Stromal cell of bone marrow (primary cell): ENCODE measurements at regions not wholly inside any gene's neighbourhood (a gene's known extent, or its start where the extent isn't known, plus 50 kb on each side); places are given as distances from the start of the nearest gene placed in this dataset.
A peak's percentile ranks its signal among the peaks of the same experiment; 100 is the strongest.
"Not testable (repeated sequence)": the region's sequence is repeated elsewhere in the genome, so short reads cannot be mapped to it uniquely, and the experiment has no call there.

Experiments used
- DNase-seq: peaks from one replicate; pipeline ENCODE4 v3.0.0-alpha.2; 2012; ENCODE audit warnings: low read depth

DNA sequence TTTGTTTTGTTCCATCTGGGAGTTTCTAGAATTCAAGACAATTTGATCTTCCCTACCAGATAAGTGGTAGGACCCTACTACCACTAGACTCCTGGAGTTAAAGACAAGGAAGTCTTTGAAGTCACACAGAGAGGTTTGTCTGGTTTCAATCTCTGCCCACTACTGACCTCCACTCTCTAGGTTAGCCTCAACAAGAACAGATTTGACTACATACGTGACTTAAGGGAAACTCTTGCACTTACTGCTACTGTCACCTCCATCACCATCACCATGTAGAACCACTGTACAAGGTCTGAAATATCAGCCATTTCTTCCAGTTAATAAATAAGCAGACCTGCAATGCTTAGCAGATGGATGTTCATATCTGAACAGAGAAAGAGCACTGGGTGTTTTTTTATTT is 148.3 kb upstream of the ARHGEF26 start:
- no peak for DNase-seq

DNA sequence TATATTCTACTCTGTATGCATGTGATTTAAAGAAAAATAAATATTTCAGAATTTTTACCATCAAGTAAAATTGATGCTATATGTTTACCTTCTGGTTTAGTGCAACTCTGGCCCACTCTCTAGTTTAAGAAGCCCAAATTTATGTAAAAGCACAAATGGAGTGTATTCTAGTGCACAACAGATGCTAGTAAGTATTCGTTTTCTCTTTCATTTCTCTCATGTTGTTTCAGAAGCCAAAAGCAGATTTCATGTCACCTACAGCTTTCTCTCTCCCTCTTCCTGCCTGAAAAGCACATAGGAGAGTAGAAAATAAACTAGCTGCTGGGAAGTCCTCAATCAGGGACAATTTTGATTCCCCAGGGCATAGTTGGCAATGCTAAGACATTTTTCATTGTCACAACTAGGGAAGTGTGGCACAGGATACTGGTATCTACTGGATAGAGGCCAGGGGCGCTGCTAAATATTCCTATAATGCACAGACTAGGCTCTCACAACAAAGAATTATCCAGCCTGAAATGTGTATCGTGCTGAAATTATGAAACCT is 147.4 kb upstream of the ARHGEF26 start:
- no peak for DNase-seq

GRCh38 chr3:153974614-153975013 is 146.6 kb upstream of the ARHGEF26 start:
- no peak for DNase-seq

DNA sequence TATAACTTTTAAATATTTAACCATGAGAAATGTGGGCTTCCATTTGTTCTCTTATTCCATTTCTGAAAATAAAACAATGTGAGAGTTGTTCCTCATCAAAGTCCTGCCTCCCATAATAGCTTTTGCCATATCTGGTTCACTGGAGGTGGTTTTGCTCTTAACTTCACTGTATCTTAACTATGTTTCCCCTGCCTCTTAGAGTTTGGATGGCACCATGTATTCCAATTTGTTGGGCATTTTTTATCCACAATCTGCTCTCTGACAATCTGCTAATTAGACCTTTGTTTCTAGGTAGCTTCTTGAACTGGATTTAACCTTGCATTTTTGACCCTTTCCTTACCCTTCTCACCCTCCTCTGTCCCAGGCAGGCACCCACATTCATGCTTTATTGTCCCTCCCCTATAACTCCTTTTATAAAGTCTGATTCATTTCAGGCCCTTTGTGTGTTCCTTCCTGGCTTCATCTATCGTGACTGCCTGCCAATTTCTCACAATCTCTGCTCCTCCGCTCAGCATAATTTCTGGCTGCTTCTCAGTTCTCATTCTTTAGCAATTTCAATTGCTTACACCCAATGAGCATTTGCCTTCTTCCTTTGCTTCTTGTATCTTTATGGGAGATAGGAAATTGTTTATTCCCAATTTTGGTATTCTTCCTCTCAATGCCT is 144.2 kb upstream of the ARHGEF26 start:
- peak; percentile 47 for DNase-seq

- DNase-seq: no peak
Measured at GRCh38 chr3:153978006-153978405, 143.2 kb upstream of the ARHGEF26 start.

- DNase-seq: no peak
Measured at GRCh38 chr3:153979418-153980251, 141.6 kb upstream of the ARHGEF26 start.

DNA sequence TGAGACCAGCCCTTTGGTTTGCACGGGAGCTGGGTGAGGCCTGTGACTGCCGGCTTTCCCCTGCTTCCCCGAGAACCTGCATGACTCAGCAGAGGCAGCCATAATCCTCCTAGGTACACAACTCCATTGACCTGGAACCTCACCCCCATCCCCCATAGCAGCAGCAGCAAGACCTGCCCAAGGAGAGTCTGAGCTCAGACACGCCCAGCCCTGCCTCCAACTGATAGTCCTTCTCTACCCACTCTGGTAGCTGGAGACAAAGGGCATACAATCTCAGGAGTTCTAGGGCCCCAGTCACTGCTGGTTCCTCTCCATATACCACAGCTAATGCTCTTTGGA is 141.0 kb upstream of the ARHGEF26 start:
- DNase-seq: no peak

DNA sequence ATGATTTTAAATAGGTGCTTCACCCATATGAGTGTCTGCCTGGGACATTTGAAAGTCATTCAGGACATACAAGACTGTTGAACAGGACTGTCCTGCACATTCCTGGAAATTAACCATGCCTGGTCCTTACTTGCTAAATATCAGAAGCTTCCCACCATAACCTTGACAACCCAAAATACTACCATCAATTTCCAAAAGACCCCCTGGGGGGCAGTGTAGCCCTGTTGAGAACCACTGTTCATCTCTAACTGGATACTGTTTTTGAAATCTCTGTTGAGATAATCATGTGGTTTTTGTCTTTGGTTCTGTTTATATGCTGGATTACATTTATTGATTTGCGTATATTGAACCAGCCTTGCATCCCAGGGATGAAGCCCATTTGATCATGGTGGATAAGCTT is 123.8 kb upstream of the ARHGEF26 start:
- not testable (repeated sequence) for DNase-seq

- no peak for DNase-seq
Measured at GRCh38 chr3:154003649-154004048, 117.5 kb upstream of the ARHGEF26 start.

DNA sequence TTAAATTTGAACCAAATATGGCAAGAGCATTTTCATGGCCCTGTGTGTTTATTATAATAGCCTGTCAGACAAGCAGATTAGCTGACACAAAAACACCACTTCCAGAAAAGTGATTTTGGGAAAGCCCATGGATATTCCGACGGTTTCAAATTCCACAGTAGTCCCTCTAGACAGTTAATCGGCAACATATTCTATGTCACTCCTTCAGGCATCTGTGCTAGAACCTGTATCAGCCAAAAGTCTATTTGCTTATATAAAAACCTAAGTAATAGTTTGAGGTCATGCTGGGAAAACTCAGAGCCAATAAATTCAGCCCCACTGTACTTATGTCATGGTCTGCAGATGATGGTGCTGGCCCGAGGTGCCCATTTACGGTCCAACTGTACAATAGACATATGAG is 110.2 kb upstream of the ARHGEF26 start:
- no peak for DNase-seq

- no peak for DNase-seq
Measured at GRCh38 chr3:154013736-154014135, 107.5 kb upstream of the ARHGEF26 start.

DNA sequence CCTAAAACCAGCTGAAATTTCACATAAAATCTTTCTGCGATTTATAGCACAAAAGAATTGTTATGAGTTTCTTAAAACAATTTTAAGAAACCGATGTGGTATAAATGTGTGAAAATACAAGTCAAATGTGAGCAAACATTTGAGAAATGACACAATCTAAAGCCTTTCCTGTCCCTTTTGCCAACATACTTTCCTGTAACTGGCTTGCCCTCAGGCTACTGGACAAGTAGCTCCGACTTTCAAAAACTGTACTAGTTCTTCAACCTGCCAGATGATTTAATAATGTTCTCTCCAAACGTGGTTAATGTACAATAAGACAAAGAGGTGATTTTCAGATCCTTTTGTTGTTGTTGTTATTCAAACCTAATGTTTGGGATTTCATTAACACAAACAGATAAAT is 105.9 kb upstream of the ARHGEF26 start:
- DNase-seq: no peak

DNA sequence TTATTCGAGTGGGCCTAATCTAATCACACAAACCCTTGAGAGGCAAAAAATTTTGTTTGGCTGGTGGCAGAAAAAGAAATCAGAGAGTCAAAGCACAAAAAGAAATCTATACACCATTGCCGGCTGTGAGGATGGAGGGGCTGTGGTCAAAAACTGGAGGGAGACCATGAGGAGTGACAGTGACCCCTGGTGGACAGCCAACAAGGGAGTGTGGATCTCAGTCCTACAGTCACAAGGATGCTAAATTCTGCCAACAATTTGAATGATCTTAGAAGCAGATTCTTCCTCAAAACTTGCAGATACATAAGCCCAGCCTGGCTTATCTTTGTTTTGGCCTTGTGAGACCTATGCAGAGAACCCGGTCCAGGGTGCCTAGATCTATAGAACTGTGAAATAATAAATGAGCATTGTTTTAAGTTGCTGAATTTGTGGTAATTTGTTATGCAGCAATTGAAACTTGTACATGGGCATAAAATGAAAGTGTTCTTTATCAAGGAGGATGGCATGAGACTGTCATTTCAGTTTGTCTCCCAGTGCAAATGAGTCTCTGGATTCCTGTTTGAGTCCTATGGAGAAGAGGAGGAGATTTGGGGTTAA is 103.0 kb upstream of the ARHGEF26 start:
- no peak for DNase-seq

- no peak for DNase-seq
Measured at GRCh38 chr3:154022606-154023005, 98.6 kb upstream of the ARHGEF26 start.

- DNase-seq: no peak
Measured at GRCh38 chr3:154023148-154023547, 98.0 kb upstream of the ARHGEF26 start.

GRCh38 chr3:154025007-154025406 is 96.2 kb upstream of the ARHGEF26 start:
- no peak for DNase-seq

DNA sequence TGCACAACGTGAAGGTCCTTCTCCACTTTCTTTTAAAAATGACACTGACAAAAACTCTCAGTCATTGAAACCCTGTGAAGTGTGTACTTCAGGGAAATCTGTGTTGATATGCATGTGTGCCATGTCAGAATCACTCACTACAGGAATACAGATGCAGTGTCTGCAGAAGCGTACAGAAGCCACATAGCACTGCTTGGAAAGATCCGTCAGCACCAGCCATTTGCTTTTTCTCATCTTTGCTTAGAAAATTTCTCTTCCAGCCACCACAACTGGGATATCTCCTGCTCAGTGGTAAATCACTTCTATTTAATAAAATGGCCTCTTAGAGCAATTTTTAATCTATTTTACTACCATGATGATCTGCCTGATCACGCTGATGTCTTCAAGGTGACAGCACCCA is 91.3 kb upstream of the ARHGEF26 start:
- no peak for DNase-seq

DNA sequence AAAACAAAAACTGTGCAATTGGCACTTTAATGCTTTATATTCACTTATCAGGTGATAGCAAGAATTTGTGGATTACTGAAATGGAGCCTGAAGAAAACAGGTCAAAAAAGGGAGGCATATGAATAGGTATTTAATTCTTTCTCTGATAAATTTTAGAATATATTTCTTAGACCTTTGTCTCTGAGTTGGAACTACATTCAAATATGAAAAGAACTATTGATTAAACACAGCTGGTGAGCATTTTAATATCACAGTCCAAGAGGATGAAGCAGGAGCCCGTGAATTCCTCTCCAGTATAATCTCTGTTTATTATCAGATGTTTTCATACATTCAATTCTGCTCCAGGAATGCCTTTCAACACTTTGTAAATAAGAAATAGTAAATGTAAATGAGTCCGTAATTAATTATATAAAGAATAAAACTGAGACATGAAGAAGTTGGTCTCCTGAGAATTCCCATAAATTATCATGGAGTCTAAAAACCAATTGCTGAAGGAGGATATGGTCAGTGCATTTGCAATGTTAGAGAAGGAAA is 86.3 kb upstream of the ARHGEF26 start:
- DNase-seq: no peak

- DNase-seq: no peak
Measured at GRCh38 chr3:154040283-154040682, 80.9 kb upstream of the ARHGEF26 start.

DNA sequence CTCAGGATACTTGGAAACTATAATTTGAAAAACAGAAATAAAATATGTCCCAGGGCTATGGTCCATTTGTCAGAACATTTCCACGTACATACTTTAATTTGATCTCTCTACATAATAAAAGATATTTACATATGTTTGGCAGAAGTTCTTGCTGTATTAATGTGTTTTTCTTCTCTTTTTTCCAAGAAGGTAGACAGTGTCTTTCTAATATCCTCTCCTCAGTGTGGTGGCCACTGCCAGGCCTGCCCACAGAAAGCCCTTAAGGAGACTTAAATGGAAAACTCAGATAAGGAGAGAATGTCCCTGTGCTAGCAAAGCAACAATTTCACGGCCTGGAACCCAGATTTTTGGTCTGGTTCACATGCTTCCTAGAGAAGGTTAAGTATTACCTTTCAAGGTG is 76.5 kb upstream of the ARHGEF26 start:
- DNase-seq: no peak

GRCh38 chr3:154050216-154050615 is 71.0 kb upstream of the ARHGEF26 start:
- no peak for DNase-seq

GRCh38 chr3:154050766-154051165 is 70.4 kb upstream of the ARHGEF26 start:
- DNase-seq: no peak

DNA sequence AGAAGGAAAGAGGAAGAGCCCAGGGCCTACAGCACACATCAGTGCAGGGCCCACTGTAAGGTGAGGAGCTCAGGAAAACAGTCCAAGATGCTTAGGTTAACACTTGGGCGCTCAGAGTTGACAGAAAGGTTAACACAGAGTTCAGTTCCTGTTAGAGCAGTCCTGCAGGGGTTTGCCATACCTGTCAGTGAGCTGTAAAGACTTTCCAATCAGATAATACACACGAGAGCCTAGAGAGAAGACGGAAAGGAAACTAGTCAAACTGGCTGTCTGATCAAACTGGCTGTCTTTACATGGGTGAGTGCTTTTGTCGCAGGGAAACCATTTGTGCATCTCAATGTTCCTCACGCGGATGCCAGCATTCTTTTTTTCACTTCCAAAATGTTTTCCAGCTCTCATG is 61.4 kb upstream of the ARHGEF26 start:
- no peak for DNase-seq
